ENCODE measurements at regions not wholly inside any gene's neighbourhood (a gene's known extent, or its start where the extent isn't known, plus 50 kb on each side); places are given as distances from the start of the nearest gene placed in this dataset.

DNA sequence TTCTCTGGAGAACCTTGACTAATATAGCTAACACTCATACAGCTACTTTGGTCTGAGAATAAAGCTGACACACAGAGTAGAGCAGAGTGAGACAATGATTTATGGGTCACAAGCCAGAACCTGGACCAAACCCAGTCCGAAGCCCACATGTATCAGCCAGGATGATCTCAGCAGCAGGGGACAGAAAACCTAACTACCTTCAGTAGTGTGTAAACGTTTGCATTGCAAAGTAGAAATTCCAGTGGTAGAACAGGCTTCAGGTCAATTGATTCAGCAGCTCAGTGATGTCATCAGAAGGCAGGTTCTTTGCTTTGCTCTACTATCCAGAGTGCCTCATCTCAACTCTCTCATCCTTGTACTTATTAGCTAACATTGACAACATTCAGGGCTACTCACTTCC is 62.5 kb upstream of the PALS2 start:
- TF ChIP-seq, protein P1, sequence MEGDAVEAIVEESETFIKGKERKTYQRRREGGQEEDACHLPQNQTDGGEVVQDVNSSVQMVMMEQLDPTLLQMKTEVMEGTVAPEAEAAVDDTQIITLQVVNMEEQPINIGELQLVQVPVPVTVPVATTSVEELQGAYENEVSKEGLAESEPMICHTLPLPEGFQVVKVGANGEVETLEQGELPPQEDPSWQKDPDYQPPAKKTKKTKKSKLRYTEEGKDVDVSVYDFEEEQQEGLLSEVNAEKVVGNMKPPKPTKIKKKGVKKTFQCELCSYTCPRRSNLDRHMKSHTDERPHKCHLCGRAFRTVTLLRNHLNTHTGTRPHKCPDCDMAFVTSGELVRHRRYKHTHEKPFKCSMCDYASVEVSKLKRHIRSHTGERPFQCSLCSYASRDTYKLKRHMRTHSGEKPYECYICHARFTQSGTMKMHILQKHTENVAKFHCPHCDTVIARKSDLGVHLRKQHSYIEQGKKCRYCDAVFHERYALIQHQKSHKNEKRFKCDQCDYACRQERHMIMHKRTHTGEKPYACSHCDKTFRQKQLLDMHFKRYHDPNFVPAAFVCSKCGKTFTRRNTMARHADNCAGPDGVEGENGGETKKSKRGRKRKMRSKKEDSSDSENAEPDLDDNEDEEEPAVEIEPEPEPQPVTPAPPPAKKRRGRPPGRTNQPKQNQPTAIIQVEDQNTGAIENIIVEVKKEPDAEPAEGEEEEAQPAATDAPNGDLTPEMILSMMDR (IDR thresholded peaks at IDR 0.05) = no peak
- TF ChIP-seq POLR2A (IDR thresholded peaks at IDR 0.05) = no peak

Data from right lobe of liver (tissue), 4 donors.